ENCODE measurements at regions not wholly inside any gene's neighbourhood (a gene's known extent, or its start where the extent isn't known, plus 50 kb on each side); places are given as distances from the start of the nearest gene placed in this dataset.

DNA sequence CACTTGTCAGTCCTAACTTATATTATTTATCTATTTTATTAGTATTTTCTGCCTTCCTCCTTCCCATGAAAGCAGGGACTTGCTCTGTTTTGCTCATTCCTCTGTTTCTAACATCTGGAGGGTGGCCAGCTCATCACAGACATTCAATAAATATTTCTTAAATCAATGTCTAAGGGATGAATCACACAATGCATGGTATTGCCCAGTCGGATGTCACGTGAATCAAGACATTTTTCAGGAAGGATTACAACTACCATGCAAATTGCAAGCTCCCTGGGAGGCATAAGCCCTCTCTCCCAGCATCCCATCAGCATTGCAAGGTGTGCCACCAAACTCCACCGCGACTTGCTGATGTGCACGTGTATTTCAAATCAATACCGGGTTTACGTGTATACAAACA lies 146.6 kb upstream of the RNF32 start:
- Histone ChIP-seq H3K36me3 (ENCODE audit: control insufficient read depth in 1 of 2, insufficient read depth in 2 of 2, low read depth in 1 of 2, low read length in 2 of 2) (no peaks in the 10 kb centered on the region), H2BK12ac (ENCODE audit: low read length in 2 of 2) (no peak overlapping the region), H3K18ac (ENCODE audit: low read depth in 1 of 2, low read length in 2 of 2) (no peak overlapping the region), H2AFZ (ENCODE audit: low read depth, low read length) (no peak overlapping the region), H3K27ac (ENCODE audit: low read length, poor library complexity, severe bottlenecking) (no peak overlapping the region), H2AK5ac (ENCODE audit: low read length, severe bottlenecking) (no peak overlapping the region), H4K8ac (ENCODE audit: low read length) (no peak overlapping the region), H2BK5ac (ENCODE audit: low read depth, low read length, poor library complexity, severe bottlenecking) (no peak overlapping the region), H3K27me3 (ENCODE audit: control insufficient read depth in 1 of 2, insufficient read depth in 1 of 2, low read length in 2 of 2) (no peaks in the 10 kb centered on the region), H3K14ac (ENCODE audit: low read length in 2 of 2) (no peak overlapping the region), H3K4me2 (ENCODE audit: low read length, poor library complexity, severe bottlenecking) (no peak overlapping the region), H3K9ac (ENCODE audit: low read length) (no peak overlapping the region), H4K91ac (ENCODE audit: low read length) (no peak overlapping the region), H3K4me1 (ENCODE audit: control insufficient read depth, insufficient read depth, low read depth, low read length) (peaks cover 2% of the 10 kb centered on the region), H3K4me3 (ENCODE audit: insufficient read depth in 1 of 2, low read depth in 1 of 2, low read length in 2 of 2) (no peak overlapping the region), H3K4ac (ENCODE audit: low read depth in 1 of 2, low read length in 2 of 2) (no peak overlapping the region), H3K9me3 (ENCODE audit: control insufficient read depth, low read length) (no peaks in the 10 kb centered on the region), H3K23ac (ENCODE audit: low read length in 2 of 2) (no peak overlapping the region), H2BK120ac (ENCODE audit: low read depth, low read length) (no peak overlapping the region), H2BK15ac (ENCODE audit: low read depth, poor library complexity, severe bottlenecking) (no peak overlapping the region), H3K79me1 (replicated peaks; ENCODE audit: low read length, poor library complexity, severe bottlenecking) (no peaks in the 10 kb centered on the region)
- peak; percentile 6 for DNase-seq
- 78% methylated on average over 7 of the region's 7 CpGs for WGBS

DNA sequence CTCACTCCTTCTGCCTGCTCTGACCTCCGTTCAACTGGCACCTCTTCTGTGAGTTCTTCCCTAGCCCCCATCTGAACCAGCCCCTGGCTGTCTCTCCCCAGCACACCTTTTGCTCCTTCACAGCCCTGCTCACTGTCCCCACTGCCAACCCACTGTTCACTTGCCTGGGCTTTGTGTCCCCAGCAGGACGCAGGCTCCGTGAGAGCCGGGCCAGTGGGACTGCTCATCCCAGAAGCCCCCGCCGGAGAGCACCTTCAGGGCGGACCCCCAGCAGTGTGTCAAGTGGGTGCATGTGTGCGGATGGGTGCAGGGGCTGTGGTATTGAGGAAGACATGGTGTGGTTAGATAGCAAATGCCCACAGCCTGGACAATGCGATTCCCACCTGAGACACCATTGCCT lies 148.4 kb upstream of the RNF32 start:
- DNase-seq = no peak
- WGBS = 83% methylated on average over 9 of the region's 9 CpGs
- no peak overlapping the region for H3K18ac ChIP-seq (ENCODE audit: low read depth in 1 of 2, low read length in 2 of 2)
- H3K27me3 ChIP-seq (ENCODE audit: control insufficient read depth in 1 of 2, insufficient read depth in 1 of 2, low read length in 2 of 2) = no peaks in the 10 kb centered on the region
- H2AK5ac ChIP-seq (ENCODE audit: low read length, severe bottlenecking) = no peak overlapping the region
- H3K79me1 ChIP-seq (replicated peaks; ENCODE audit: low read length, poor library complexity, severe bottlenecking) = no peaks in the 10 kb centered on the region
- H2BK5ac ChIP-seq (ENCODE audit: low read depth, low read length, poor library complexity, severe bottlenecking) = no peak overlapping the region
- no peaks in the 10 kb centered on the region for H3K36me3 ChIP-seq (ENCODE audit: control insufficient read depth in 1 of 2, insufficient read depth in 2 of 2, low read depth in 1 of 2, low read length in 2 of 2)
- H2BK12ac ChIP-seq (ENCODE audit: low read length in 2 of 2) = no peak overlapping the region
- H3K27ac ChIP-seq (ENCODE audit: low read length, poor library complexity, severe bottlenecking) = no peak overlapping the region
- no peak overlapping the region for H3K4me3 ChIP-seq (ENCODE audit: insufficient read depth in 1 of 2, low read depth in 1 of 2, low read length in 2 of 2)
- no peak overlapping the region for H2BK120ac ChIP-seq (ENCODE audit: low read depth, low read length)
- no peak overlapping the region for H4K8ac ChIP-seq (ENCODE audit: low read length)
- no peak overlapping the region for H3K23ac ChIP-seq (ENCODE audit: low read length in 2 of 2)
- H4K91ac ChIP-seq (ENCODE audit: low read length) = no peak overlapping the region
- H2BK15ac ChIP-seq (ENCODE audit: low read depth, poor library complexity, severe bottlenecking) = no peak overlapping the region
- no peak overlapping the region for H3K4ac ChIP-seq (ENCODE audit: low read depth in 1 of 2, low read length in 2 of 2)
- peaks cover 2% of the 10 kb centered on the region for H3K4me1 ChIP-seq (ENCODE audit: control insufficient read depth, insufficient read depth, low read depth, low read length)
- peak overlapping the region in 1 of 2 experiments; percentile 88 for H3K14ac ChIP-seq (ENCODE audit: low read length in 2 of 2)
- no peak overlapping the region for H3K9ac ChIP-seq (ENCODE audit: low read length)
- no peak overlapping the region for H2AFZ ChIP-seq (ENCODE audit: low read depth, low read length)
- H3K9me3 ChIP-seq (ENCODE audit: control insufficient read depth, low read length) = no peaks in the 10 kb centered on the region
- no peak overlapping the region for H3K4me2 ChIP-seq (ENCODE audit: low read length, poor library complexity, severe bottlenecking)

- peaks cover 2% of the 10 kb centered on the region for H3K4me1 ChIP-seq (ENCODE audit: control insufficient read depth, insufficient read depth, low read depth, low read length)
- H3K4me2 ChIP-seq (ENCODE audit: low read length, poor library complexity, severe bottlenecking) = no peak overlapping the region
- H2BK15ac ChIP-seq (ENCODE audit: low read depth, poor library complexity, severe bottlenecking) = no peak overlapping the region
- no peaks in the 10 kb centered on the region for H3K27me3 ChIP-seq (ENCODE audit: control insufficient read depth in 1 of 2, insufficient read depth in 1 of 2, low read length in 2 of 2)
- H3K14ac ChIP-seq (ENCODE audit: low read length in 2 of 2) = no peak overlapping the region
- no peak overlapping the region for H2AFZ ChIP-seq (ENCODE audit: low read depth, low read length)
- no peak overlapping the region for H4K91ac ChIP-seq (ENCODE audit: low read length)
- no peak overlapping the region for H3K27ac ChIP-seq (ENCODE audit: low read length, poor library complexity, severe bottlenecking)
- no peak overlapping the region for H2BK120ac ChIP-seq (ENCODE audit: low read depth, low read length)
- no peak overlapping the region for H3K18ac ChIP-seq (ENCODE audit: low read depth in 1 of 2, low read length in 2 of 2)
- no peak overlapping the region for H4K8ac ChIP-seq (ENCODE audit: low read length)
- H3K9ac ChIP-seq (ENCODE audit: low read length) = no peak overlapping the region
- H2BK5ac ChIP-seq (ENCODE audit: low read depth, low read length, poor library complexity, severe bottlenecking) = no peak overlapping the region
- H3K9me3 ChIP-seq (ENCODE audit: control insufficient read depth, low read length) = no peaks in the 10 kb centered on the region
- no peaks in the 10 kb centered on the region for H3K79me1 ChIP-seq (replicated peaks; ENCODE audit: low read length, poor library complexity, severe bottlenecking)
- H2AK5ac ChIP-seq (ENCODE audit: low read length, severe bottlenecking) = no peak overlapping the region
- WGBS = 77% methylated on average over 4 of the region's 5 CpGs
- H3K36me3 ChIP-seq (ENCODE audit: control insufficient read depth in 1 of 2, insufficient read depth in 2 of 2, low read depth in 1 of 2, low read length in 2 of 2) = no peaks in the 10 kb centered on the region
- no peak overlapping the region for H3K4me3 ChIP-seq (ENCODE audit: insufficient read depth in 1 of 2, low read depth in 1 of 2, low read length in 2 of 2)
- no peak overlapping the region for H2BK12ac ChIP-seq (ENCODE audit: low read length in 2 of 2)
- H3K4ac ChIP-seq (ENCODE audit: low read depth in 1 of 2, low read length in 2 of 2) = no peak overlapping the region
- H3K23ac ChIP-seq (ENCODE audit: low read length in 2 of 2) = no peak overlapping the region
- DNase-seq = no peak
Observed at GRCh38 chr7:156491435-156491834, 149.1 kb upstream of the RNF32 start.

- no peak overlapping the region for H2AK5ac ChIP-seq (ENCODE audit: low read length, severe bottlenecking)
- no peak overlapping the region for H3K18ac ChIP-seq (ENCODE audit: low read depth in 1 of 2, low read length in 2 of 2)
- H3K14ac ChIP-seq (ENCODE audit: low read length in 2 of 2) = no peak overlapping the region
- no peak for DNase-seq
- H3K23ac ChIP-seq (ENCODE audit: low read length in 2 of 2) = no peak overlapping the region
- H3K4me2 ChIP-seq (ENCODE audit: low read length, poor library complexity, severe bottlenecking) = no peak overlapping the region
- no peaks in the 10 kb centered on the region for H3K79me1 ChIP-seq (replicated peaks; ENCODE audit: low read length, poor library complexity, severe bottlenecking)
- no peak overlapping the region for H2AFZ ChIP-seq (ENCODE audit: low read depth, low read length)
- no peak overlapping the region for H2BK120ac ChIP-seq (ENCODE audit: low read depth, low read length)
- H2BK12ac ChIP-seq (ENCODE audit: low read length in 2 of 2) = no peak overlapping the region
- no peak overlapping the region for H2BK15ac ChIP-seq (ENCODE audit: low read depth, poor library complexity, severe bottlenecking)
- WGBS = 76% methylated on average over 4 of the region's 8 CpGs
- no peak overlapping the region for H3K4ac ChIP-seq (ENCODE audit: low read depth in 1 of 2, low read length in 2 of 2)
- peaks cover 2% of the 10 kb centered on the region for H3K4me1 ChIP-seq (ENCODE audit: control insufficient read depth, insufficient read depth, low read depth, low read length)
- no peak overlapping the region for H3K4me3 ChIP-seq (ENCODE audit: insufficient read depth in 1 of 2, low read depth in 1 of 2, low read length in 2 of 2)
- H3K27me3 ChIP-seq (ENCODE audit: control insufficient read depth in 1 of 2, insufficient read depth in 1 of 2, low read length in 2 of 2) = no peaks in the 10 kb centered on the region
- H3K36me3 ChIP-seq (ENCODE audit: control insufficient read depth in 1 of 2, insufficient read depth in 2 of 2, low read depth in 1 of 2, low read length in 2 of 2) = no peaks in the 10 kb centered on the region
- H2BK5ac ChIP-seq (ENCODE audit: low read depth, low read length, poor library complexity, severe bottlenecking) = no peak overlapping the region
- no peak overlapping the region for H3K9ac ChIP-seq (ENCODE audit: low read length)
- no peak overlapping the region for H4K8ac ChIP-seq (ENCODE audit: low read length)
- no peak overlapping the region for H4K91ac ChIP-seq (ENCODE audit: low read length)
- no peak overlapping the region for H3K27ac ChIP-seq (ENCODE audit: low read length, poor library complexity, severe bottlenecking)
- no peaks in the 10 kb centered on the region for H3K9me3 ChIP-seq (ENCODE audit: control insufficient read depth, low read length)
Observed at GRCh38 chr7:156490021-156490800, 150.4 kb upstream of the RNF32 start.

All from mesenchymal stem cell (in vitro differentiated cells and primary cell).